HG03039 (cell line): ENCODE measurements at regions not wholly inside any gene's neighbourhood (a gene's known extent, or its start where the extent isn't known, plus 50 kb on each side); places are given as distances from the start of the nearest gene placed in this dataset.

Source experiments
- ATAC-seq: cut with Tn5 transposase; IDR thresholded peaks from one replicate; pipeline ENCODE4 v1.9.1; 2021; ENCODE audit warnings: mild to moderate bottlenecking, moderate library complexity; ENCODE audit not compliant: unreplicated experiment

- no peak for ATAC-seq
Observed at GRCh38 chr6:145241721-145242120, 493.6 kb downstream of the EPM2A start.

GRCh38 chr6:145244349-145245100 is 490.8 kb downstream of the EPM2A start:
- no peak for ATAC-seq

GRCh38 chr6:145245119-145245518 is 490.2 kb downstream of the EPM2A start:
- no peak for ATAC-seq

GRCh38 chr6:145247692-145248419 is 487.5 kb downstream of the EPM2A start:
- no peak for ATAC-seq

GRCh38 chr6:145250436-145250835 is 484.9 kb downstream of the EPM2A start:
- no peak for ATAC-seq

- no peak for ATAC-seq
Observed at GRCh38 chr6:145252737-145253136, 482.6 kb downstream of the EPM2A start.

GRCh38 chr6:145254649-145255401 is 480.5 kb downstream of the EPM2A start:
- no peak for ATAC-seq

- ATAC-seq, result no peak
Observed at GRCh38 chr6:145257704-145258103, 477.6 kb downstream of the EPM2A start.

GRCh38 chr6:145258122-145258521 is 477.2 kb downstream of the EPM2A start:
- ATAC-seq, result no peak

GRCh38 chr6:145260484-145261175 is 474.7 kb downstream of the EPM2A start:
- no peak for ATAC-seq

GRCh38 chr6:145261758-145262157 is 473.6 kb downstream of the EPM2A start:
- ATAC-seq, result no peak

- no peak for ATAC-seq
Observed at GRCh38 chr6:145262771-145263170, 472.5 kb downstream of the EPM2A start.

GRCh38 chr6:145263778-145264211 is 471.5 kb downstream of the EPM2A start:
- ATAC-seq, result no peak

GRCh38 chr6:145266432-145267075 is 468.8 kb downstream of the EPM2A start:
- ATAC-seq, result no peak

- no peak for ATAC-seq
Observed at GRCh38 chr6:145267076-145267867, 468.0 kb downstream of the EPM2A start.

GRCh38 chr6:145270464-145270863 is 464.9 kb downstream of the EPM2A start:
- no peak for ATAC-seq

- no peak for ATAC-seq
Observed at GRCh38 chr6:145271040-145271439, 464.3 kb downstream of the EPM2A start.

- ATAC-seq, result no peak
Observed at GRCh38 chr6:145271577-145271976, 463.7 kb downstream of the EPM2A start.

- no peak for ATAC-seq
Observed at GRCh38 chr6:145272246-145272645, 463.1 kb downstream of the EPM2A start.

- ATAC-seq, result no peak
Observed at GRCh38 chr6:145273136-145273535, 462.2 kb downstream of the EPM2A start.
